ENCODE measurements at regions not wholly inside any gene's neighbourhood (a gene's known extent, or its start where the extent isn't known, plus 50 kb on each side); places are given as distances from the start of the nearest gene placed in this dataset.

- TF ChIP-seq POLR2A (IDR thresholded peaks at IDR 0.05; ENCODE audit: low read length): no peak
- TF ChIP-seq GATA1 (IDR thresholded peaks at IDR 0.05; ENCODE audit: low read depth, low read length): no peak
These were observed 102.8 kb downstream of the SNX18 start for GRCh38 chr5:54620141-54620933.
